GM12878 (cell line): ENCODE measurements at regions not wholly inside any gene's neighbourhood (a gene's known extent, or its start where the extent isn't known, plus 50 kb on each side); places are given as distances from the start of the nearest gene placed in this dataset.

ENCODE experiments used
- ATAC-seq: fragments of 200-7000 bp; cut with Tn5 transposase; 3 replicates; pipeline ENCODE4 v1.9.1; 2020; ENCODE audit warnings: mild to moderate bottlenecking, moderate library complexity
- BruUV-seq: library from RNA; stranded (reverse); fragments of 400-500 nt; replicated peaks from 2 replicates; lab custom pipeline; 2021; lab: Mats Ljungman, UMichigan
- CTCF ChIA-PET: fragments of 300-600 bp; sonication (Branson Sonifier 250); formaldehyde crosslinking; extraction: SDS; loops from one replicate; lab custom pipeline; 2021; ENCODE audit warnings: inconsistent platforms; lab: Yijun Ruan, JAX
- POLR2A ChIA-PET: fragments of 350-600 bp; formaldehyde crosslinking; extraction: SDS; loops from one replicate; lab custom pipeline; 2021; ENCODE audit warnings: inconsistent platforms; lab: Charles Lee
- RAD21 ChIA-PET: fragments of 300-600 bp; sonication (Branson Sonifier 250); formaldehyde crosslinking; loops from one replicate; lab custom pipeline; 2023; ENCODE audit warnings: antibody characterized with exemption; ENCODE audit not compliant: unreplicated experiment; lab: Charles Lee
- SMC1A ChIA-PET: fragments of 300-600 bp; sonication (Branson Sonifier 250); formaldehyde crosslinking; loops from one replicate; lab custom pipeline; 2023; ENCODE audit not compliant: unreplicated experiment, uncharacterized antibody; lab: Charles Lee
- DNase-seq: peaks from one replicate; pipeline ENCODE4 v3.0.0-alpha.2; 2011; ENCODE audit warnings: low read depth, low spot score
- FAIRE-seq: peaks from 3 replicates; lab custom pipeline; 2011; peaks lifted over from hg19 to GRCh38; lab: Jason Lieb, UNC
- H2AFZ ChIP-seq: 2 replicates; pipeline ENCODE4 v1.6.0; 2011; ENCODE audit warnings: low read depth, low read length, control low read depth; ENCODE audit not compliant: control insufficient read depth
- H3K27ac ChIP-seq: 2 replicates; pipeline ENCODE4 v1.5.1; 2011; ENCODE audit warnings: control low read depth; ENCODE audit not compliant: control insufficient read depth, insufficient read depth
- H3K27me3 ChIP-seq, 2 experiments: replicated peaks in 1 of 2; 2 replicates each; pipeline versions ENCODE4 v1.6.0 to v1.6.1; 2011; ENCODE audit warnings: low read length in 1 of 2; ENCODE audit not compliant: control insufficient read depth in 2 of 2, insufficient read depth in 2 of 2
- H3K36me3 ChIP-seq, 2 experiments: 2 replicates each; pipeline ENCODE4 v1.5.1; 2011; ENCODE audit warnings: low read length in 1 of 2; ENCODE audit not compliant: control insufficient read depth in 2 of 2, insufficient read depth in 2 of 2
- H3K4me1 ChIP-seq: 2 replicates; pipeline ENCODE4 v1.6.1; 2011; ENCODE audit warnings: mild to moderate bottlenecking, low read length, moderate library complexity, mixed read lengths; ENCODE audit not compliant: control insufficient read depth, insufficient read depth
- H3K4me2 ChIP-seq: 2 replicates; pipeline ENCODE4 v1.6.0; 2011; ENCODE audit warnings: control low read depth; ENCODE audit not compliant: control insufficient read depth, insufficient read depth
- H3K4me3 ChIP-seq: fragments of 200-600 bp; sonication (generic); 2 replicates; pipeline ENCODE4 v1.5.1; 2016
- H3K79me2 ChIP-seq: 2 replicates; pipeline ENCODE4 v1.6.0; 2011; ENCODE audit warnings: low read length; ENCODE audit not compliant: control insufficient read depth, insufficient read depth
- H3K9ac ChIP-seq: 2 replicates; pipeline ENCODE4 v1.8.0; 2011; ENCODE audit warnings: low read length, control low read depth, mixed read lengths; ENCODE audit not compliant: control insufficient read depth, insufficient read depth
- H3K9me3 ChIP-seq: replicated peaks from 3 replicates; pipeline ENCODE4 v1.5.1; 2011; ENCODE audit warnings: mild to moderate bottlenecking, low read length; ENCODE audit not compliant: control insufficient read depth, insufficient read depth
- H4K20me1 ChIP-seq: 2 replicates; pipeline ENCODE4 v1.6.0; 2011; ENCODE audit not compliant: control insufficient read depth, insufficient read depth
- BACH1 ChIP-seq: fragments of 450-650 bp; IDR thresholded peaks from 2 replicates; pipeline ENCODE4 v1.6.1; 2017; ENCODE audit warnings: mild to moderate bottlenecking, borderline replicate concordance
- BHLHE40 ChIP-seq, 2 experiments: fragments of 450-650 bp in 1 of 2; IDR thresholded peaks; 2 replicates each; pipeline ENCODE4 v1.6.1; 2011 to 2017; ENCODE audit warnings: low read depth in 2 of 2, borderline replicate concordance in 1 of 2, improper control_type of control experiment in 1 of 2, low read length in 1 of 2, mild to moderate bottlenecking in 1 of 2
- BRCA1 ChIP-seq: IDR thresholded peaks from 2 replicates; pipeline ENCODE4 v1.6.1; 2011; ENCODE audit warnings: low read depth, low read length, improper control_type of control experiment
- CBX5 ChIP-seq: sonication (generic); IDR thresholded peaks from 2 replicates; pipeline ENCODE4 v1.6.1; 2016; ENCODE audit warnings: low read depth, moderate library complexity, mild to moderate bottlenecking, inconsistent platforms
- CREB1 ChIP-seq: IDR thresholded peaks from 2 replicates; pipeline ENCODE4 v1.6.1; 2012; ENCODE audit warnings: low read depth, mild to moderate bottlenecking, inconsistent platforms
- GATAD2B ChIP-seq: fragments of 450-650 bp; conservative IDR thresholded peaks from 2 replicates; pipeline ENCODE4 v1.6.1; 2017; ENCODE audit warnings: low read depth, mild to moderate bottlenecking, moderate library complexity
- HDAC2 ChIP-seq: fragments of 200-600 bp; sonication (generic); IDR thresholded peaks from 2 replicates; pipeline ENCODE4 v1.6.1; 2017
- HDGF ChIP-seq: fragments of 450-650 bp; IDR thresholded peaks from 2 replicates; pipeline ENCODE4 v1.6.1; 2016; ENCODE audit warnings: antibody characterized with exemption
- LARP7 ChIP-seq: fragments of 450-650 bp; IDR thresholded peaks from 2 replicates; pipeline ENCODE4 v1.6.1; 2017; ENCODE audit warnings: mild to moderate bottlenecking
- MYB ChIP-seq: fragments of 150-350 bp; IDR thresholded peaks from 2 replicates; pipeline ENCODE4 v1.6.1; 2014; ENCODE audit warnings: mild to moderate bottlenecking, low read depth, low read length, borderline replicate concordance
- NBN ChIP-seq: fragments of 450-650 bp; IDR thresholded peaks from 2 replicates; pipeline ENCODE4 v1.6.1; 2016
- NFIC ChIP-seq: IDR thresholded peaks from 2 replicates; pipeline ENCODE4 v1.6.1; 2012; ENCODE audit warnings: low read depth, mild to moderate bottlenecking, inconsistent platforms, low read length, moderate library complexity
- PAX5 ChIP-seq: IDR thresholded peaks from 2 replicates; pipeline ENCODE4 v1.6.1; 2011; ENCODE audit warnings: low read depth, low read length, borderline replicate concordance
- PAX8 ChIP-seq: fragments of 450-650 bp; IDR thresholded peaks from 2 replicates; pipeline ENCODE4 v1.6.1; 2017; ENCODE audit warnings: mild to moderate bottlenecking, moderate library complexity
- RELA ChIP-seq: fragments of 450-650 bp; IDR thresholded peaks from 2 replicates; pipeline ENCODE4 v1.8.0; 2014; ENCODE audit warnings: borderline replicate concordance; ENCODE audit not compliant: partially characterized antibody
- RELB ChIP-seq: fragments of 450-650 bp; IDR thresholded peaks from 2 replicates; pipeline ENCODE4 v1.6.1; 2017; ENCODE audit warnings: low read depth, mild to moderate bottlenecking, moderate library complexity
- SP1 ChIP-seq: IDR thresholded peaks from one replicate; pipeline ENCODE4 v1.6.1; 2011; ENCODE audit warnings: low read depth, low read length
- TCF12 ChIP-seq: IDR thresholded peaks from 2 replicates; pipeline ENCODE4 v1.6.1; 2011; ENCODE audit warnings: low read depth, mild to moderate bottlenecking, low read length
- ZBTB11 ChIP-seq: fragments of 450-650 bp; formaldehyde crosslinking; IDR thresholded peaks from 2 replicates; pipeline ENCODE4 v1.5.0; 2022; ENCODE audit warnings: mild to moderate bottlenecking, missing genetic modification characterization
- ZZZ3 ChIP-seq: IDR thresholded peaks from 2 replicates; pipeline ENCODE4 v1.6.1; 2011; ENCODE audit warnings: low read depth; ENCODE audit not compliant: control insufficient read depth, insufficient read length
- WGBS: methylation state at CpG from one replicate; pipeline ENCODE4 v1.1.6; 2016; ENCODE audit warnings: low lambda C conversion rate; ENCODE audit not compliant: insufficient replicate concordance, insufficient coverage; ENCODE audit errors: missing lambda C conversion rate; 5-methylcytosine and 5-hydroxymethylcytosine counted together
- in situ Hi-C: fragments of 300-500 bp; cut with MboI; formaldehyde crosslinking; loops from 9 replicates; pipeline ENCODE4 v1.14.3; 2018; ENCODE audit warnings: mixed read lengths
- intact Hi-C: fragments of 100-400 bp; cut with micrococcal nuclease; formaldehyde crosslinking; loops from one replicate; pipeline ENCODE4 v1.14.2; 2022; ENCODE audit not compliant: unreplicated experiment

- TF ChIP-seq ZBTB11 (CRISPR knock-in tag) (no peak), ZZZ3 (no peak)
These were observed 279.2 kb downstream of the CYRIA start (continued) for GRCh38 chr2:16386431-16386830.

- no TSS peak for BruUV-seq
- no peaks in the 10 kb centered on the region for H3K27me3 ChIP-seq
- RAD21 ChIA-PET: no interaction called here
- POLR2A ChIA-PET: no interaction called here
- no peak overlapping the region for H3K9ac ChIP-seq
- TF ChIP-seq NBN (no peak), LARP7 (no peak), CBX5 (no peak), RELB (no peak), RELA (no peak), TCF12 (no peak), MYB (no peak), BRCA1 (no peak), PAX8 (no peak), GATAD2B (no peak), NFIC (no peak), SP1 (no peak), CREB1 (no peak), PAX5 (no peak), BACH1 (no peak), HDGF (no peak), BHLHE40 (IDR thresholded peaks at IDR 0.05; ENCODE audit: borderline replicate concordance in 1 of 2, low read depth in 2 of 2, low read length in 1 of 2) (no peak), HDAC2 (no peak)
- H3K79me2 ChIP-seq: no peaks in the 10 kb centered on the region
- WGBS: 0% methylated on average over 2 of the region's 2 CpGs
- FAIRE-seq: no peak
- H3K36me3 ChIP-seq: no peaks in the 10 kb centered on the region
- in situ Hi-C loops (no loop called here), intact Hi-C loops (no loop called here)
- H3K4me1 ChIP-seq: no peaks in the 10 kb centered on the region
- H3K9me3 ChIP-seq: no peaks in the 10 kb centered on the region
- CTCF ChIA-PET: no interaction called here
- SMC1A ChIA-PET: interaction anchor here (0.9 kb wide), 1 partner anchor 18 kb away, joined by 3 read pairs; no protein-coding TSS in a partner anchor
- ATAC-seq: no peak
- DNase-seq: no peak
- no peak overlapping the region for H2AFZ ChIP-seq
- no peak overlapping the region for H3K27ac ChIP-seq
- H4K20me1 ChIP-seq: no peaks in the 10 kb centered on the region
- no peak overlapping the region for H3K4me3 ChIP-seq
- no peak overlapping the region for H3K4me2 ChIP-seq
These were observed 279.6 kb downstream of the CYRIA start for GRCh38 chr2:16386031-16386430.
